OCI-LY3 (cell line): ENCODE measurements at regions not wholly inside any gene's neighbourhood (a gene's known extent, or its start where the extent isn't known, plus 50 kb on each side); places are given as distances from the start of the nearest gene placed in this dataset.
"Not testable (repeated sequence)": the region's sequence is repeated elsewhere in the genome, so short reads cannot be mapped to it uniquely, and the experiment has no call there.

ENCODE experiments used
- H2AFZ ChIP-seq: fragments of 200-600, 300-600 bp; shearing (Covaris generic); 2 replicates; pipeline ENCODE4 v1.6.0; 2014; ENCODE audit warnings: antibody characterized with exemption, low read depth, low read length
- H3K27ac ChIP-seq: fragments of 200-600, 300-600 bp; sonication (generic); 2 replicates; pipeline ENCODE4 v1.5.1; 2014; ENCODE audit warnings: mild to moderate bottlenecking, low read length, moderate library complexity, mixed read lengths
- H3K27me3 ChIP-seq: fragments of 200-600, 300-600 bp; sonication (generic); 2 replicates; pipeline ENCODE4 v1.6.1; 2014; ENCODE audit warnings: low read depth, low read length, mixed read lengths
- H3K36me3 ChIP-seq: fragments of 200-600, 300-600 bp; sonication (generic); replicated peaks from 2 replicates; pipeline ENCODE3; 2014; ENCODE audit warnings: low read depth, low read length, mixed read lengths
- H3K4me1 ChIP-seq: fragments of 300-600, 200-600 bp; sonication (generic); 2 replicates; pipeline ENCODE4 v1.6.1; 2014; ENCODE audit warnings: low read length, mixed read lengths
- H3K4me2 ChIP-seq: fragments of 200-600, 300-600 bp; sonication (generic); 2 replicates; pipeline ENCODE4 v1.6.1; 2014; ENCODE audit warnings: low read length, mixed read lengths
- H3K4me3 ChIP-seq: fragments of 300-600, 200-600 bp; sonication (generic); 2 replicates; pipeline ENCODE4 v1.5.1; 2014; ENCODE audit warnings: antibody characterized with exemption, mild to moderate bottlenecking, low read length, moderate library complexity
- H3K79me2 ChIP-seq: fragments of 300-600, 200-600 bp; shearing (Covaris generic); 2 replicates; pipeline ENCODE4 v1.6.1; 2014; ENCODE audit warnings: mild to moderate bottlenecking, low read length, mixed read lengths
- H3K9ac ChIP-seq: fragments of 300-600, 200-600 bp; shearing (Covaris generic); 2 replicates; pipeline ENCODE4 v1.6.0; 2014; ENCODE audit warnings: mild to moderate bottlenecking, low read length, moderate library complexity
- H3K9me3 ChIP-seq: fragments of 200-600, 300-600 bp; shearing (Covaris generic); 2 replicates; pipeline ENCODE4 v1.6.1; 2014; ENCODE audit warnings: low read length, mixed read lengths; ENCODE audit not compliant: insufficient read depth
- H4K20me1 ChIP-seq: fragments of 200-600, 300-600 bp; sonication (generic); 2 replicates; pipeline ENCODE4 v1.6.1; 2016; ENCODE audit warnings: low read length, mixed read lengths; ENCODE audit not compliant: insufficient read depth
- EZH2phosphoT487 ChIP-seq: fragments of 200-600 bp; shearing (Covaris generic); IDR thresholded peaks from 2 replicates; pipeline ENCODE4 v1.6.1; 2018; ENCODE audit warnings: antibody characterized with exemption, mixed run types, low read depth
- TF ChIP-seq, protein P1 (sequence below): fragments of 200-600, 300-600 bp; sonication (generic); IDR thresholded peaks from 2 replicates; pipeline ENCODE4 v1.5.1; 2014; ENCODE audit warnings: antibody characterized with exemption, low read length, low read depth

DNA sequence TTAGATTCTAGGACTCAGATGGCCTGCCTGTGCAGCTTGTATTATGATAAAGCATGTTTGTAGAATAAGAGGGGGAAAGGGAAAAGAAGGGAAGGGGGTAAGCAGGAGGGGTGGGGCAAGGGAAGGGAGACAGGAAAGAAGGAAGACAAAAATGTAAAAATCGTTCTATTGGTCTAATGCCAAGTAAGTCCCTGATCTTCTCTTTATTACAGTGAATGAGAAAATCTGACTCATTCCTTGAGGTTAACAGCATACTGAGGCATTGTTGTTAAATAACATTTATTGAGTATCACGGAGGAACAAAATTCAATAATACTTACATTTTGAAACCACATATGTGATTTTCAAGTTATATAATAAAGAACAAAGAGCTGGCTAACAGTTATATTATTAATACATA lies 1534.7 kb downstream of the OLFM4 start:
- Histone ChIP-seq H3K36me3 (no peaks in the 10 kb centered on the region), H3K9me3 (no peaks in the 10 kb centered on the region), H3K4me3 (no peak overlapping the region), H4K20me1 (no peaks in the 10 kb centered on the region), H3K4me1 (no peaks in the 10 kb centered on the region), H3K4me2 (no peak overlapping the region), H3K27me3 (no peaks in the 10 kb centered on the region), H3K9ac (no peak overlapping the region), H3K79me2 (no peaks in the 10 kb centered on the region), H2AFZ (no peak overlapping the region), H3K27ac (no peak overlapping the region)
- no peak for TF ChIP-seq EZH2phosphoT487
- TF ChIP-seq, protein P1, sequence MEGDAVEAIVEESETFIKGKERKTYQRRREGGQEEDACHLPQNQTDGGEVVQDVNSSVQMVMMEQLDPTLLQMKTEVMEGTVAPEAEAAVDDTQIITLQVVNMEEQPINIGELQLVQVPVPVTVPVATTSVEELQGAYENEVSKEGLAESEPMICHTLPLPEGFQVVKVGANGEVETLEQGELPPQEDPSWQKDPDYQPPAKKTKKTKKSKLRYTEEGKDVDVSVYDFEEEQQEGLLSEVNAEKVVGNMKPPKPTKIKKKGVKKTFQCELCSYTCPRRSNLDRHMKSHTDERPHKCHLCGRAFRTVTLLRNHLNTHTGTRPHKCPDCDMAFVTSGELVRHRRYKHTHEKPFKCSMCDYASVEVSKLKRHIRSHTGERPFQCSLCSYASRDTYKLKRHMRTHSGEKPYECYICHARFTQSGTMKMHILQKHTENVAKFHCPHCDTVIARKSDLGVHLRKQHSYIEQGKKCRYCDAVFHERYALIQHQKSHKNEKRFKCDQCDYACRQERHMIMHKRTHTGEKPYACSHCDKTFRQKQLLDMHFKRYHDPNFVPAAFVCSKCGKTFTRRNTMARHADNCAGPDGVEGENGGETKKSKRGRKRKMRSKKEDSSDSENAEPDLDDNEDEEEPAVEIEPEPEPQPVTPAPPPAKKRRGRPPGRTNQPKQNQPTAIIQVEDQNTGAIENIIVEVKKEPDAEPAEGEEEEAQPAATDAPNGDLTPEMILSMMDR = no peak

DNA sequence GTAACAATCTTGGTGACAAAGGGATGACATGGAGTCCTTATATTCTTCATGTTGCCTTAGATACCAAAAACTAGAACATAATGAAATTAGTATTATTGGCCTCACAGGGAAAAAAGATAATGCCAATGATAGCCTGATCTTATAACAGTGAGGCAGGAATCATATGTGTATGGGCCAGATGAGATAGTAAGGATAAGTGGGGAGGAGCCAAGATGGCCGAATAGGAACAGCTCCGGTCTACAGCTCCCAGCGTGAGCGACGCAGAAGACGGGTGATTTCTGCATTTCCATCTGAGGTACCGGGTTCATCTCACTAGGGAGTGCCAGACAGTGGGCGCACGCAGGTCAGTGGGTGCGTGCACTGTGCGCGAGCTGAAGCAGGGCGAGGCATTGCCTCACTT lies 1543.4 kb downstream of the OLFM4 start:
- not testable (repeated sequence) for H3K9me3 ChIP-seq, H3K27me3 ChIP-seq, H3K79me2 ChIP-seq, H3K4me1 ChIP-seq, H3K36me3 ChIP-seq, H3K4me3 ChIP-seq, H4K20me1 ChIP-seq, H3K27ac ChIP-seq, H2AFZ ChIP-seq, H3K9ac ChIP-seq, H3K4me2 ChIP-seq

DNA sequence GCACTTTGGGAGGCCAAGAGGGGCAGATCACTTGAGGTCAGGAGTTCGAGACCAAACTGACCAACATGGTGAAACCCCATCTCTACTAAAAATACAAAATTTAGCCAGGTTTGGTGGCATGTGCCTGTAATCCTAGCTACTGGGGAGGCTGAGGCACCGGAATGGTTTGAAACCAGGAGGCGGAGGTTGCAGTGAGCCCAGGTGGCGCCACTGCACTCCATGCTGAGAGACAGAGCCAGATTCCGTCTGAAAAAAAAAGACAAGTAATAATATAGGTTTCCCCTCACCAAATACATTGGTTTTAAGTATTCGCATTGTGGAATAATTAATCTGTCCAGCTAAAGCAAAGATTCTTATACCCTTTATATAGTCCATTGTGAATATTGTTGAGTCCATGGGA lies 1544.6 kb downstream of the OLFM4 start:
- no peaks in the 10 kb centered on the region for H3K36me3 ChIP-seq
- no peak overlapping the region for H3K4me3 ChIP-seq
- no peak overlapping the region for H2AFZ ChIP-seq
- no peaks in the 10 kb centered on the region for H4K20me1 ChIP-seq
- H3K4me1 ChIP-seq = no peaks in the 10 kb centered on the region
- no peaks in the 10 kb centered on the region for H3K9me3 ChIP-seq
- no peak overlapping the region for H3K27ac ChIP-seq
- no peaks in the 10 kb centered on the region for H3K79me2 ChIP-seq
- H3K27me3 ChIP-seq = no peaks in the 10 kb centered on the region
- H3K9ac ChIP-seq = no peak overlapping the region
- no peak overlapping the region for H3K4me2 ChIP-seq
- TF ChIP-seq, protein P1 = no peak
- TF ChIP-seq EZH2phosphoT487 = no peak

DNA sequence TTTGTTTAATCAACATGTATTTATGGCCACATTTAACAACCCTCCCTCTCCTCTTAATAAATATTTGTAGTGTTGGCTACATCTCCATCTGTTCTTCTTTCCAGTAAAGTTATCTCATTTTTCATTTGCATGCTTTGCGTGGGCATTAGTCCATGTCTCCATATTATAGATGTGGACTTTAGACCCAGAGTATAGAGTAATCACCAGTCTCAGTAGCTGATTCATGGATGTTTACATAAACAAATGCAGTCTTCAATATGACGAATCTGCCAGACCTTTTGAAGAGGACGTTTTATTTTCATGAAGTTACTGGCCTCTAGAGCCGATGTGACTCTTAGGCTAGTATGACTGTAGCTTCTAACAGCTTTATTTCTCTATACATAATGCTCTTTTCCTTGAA lies 1546.2 kb downstream of the OLFM4 start:
- Histone ChIP-seq H3K9me3 (no peaks in the 10 kb centered on the region), H2AFZ (peak overlapping the region; percentile 67; the same call in 1 of the 2 replicates), H3K4me3 (no peak overlapping the region), H3K9ac (no peak overlapping the region), H3K27me3 (no peaks in the 10 kb centered on the region), H3K27ac (no peak overlapping the region), H3K36me3 (no peaks in the 10 kb centered on the region), H3K4me2 (no peak overlapping the region), H3K79me2 (no peaks in the 10 kb centered on the region), H3K4me1 (no peaks in the 10 kb centered on the region), H4K20me1 (no peaks in the 10 kb centered on the region)
- TF ChIP-seq EZH2phosphoT487 = no peak
- TF ChIP-seq, protein P1 = no peak

DNA sequence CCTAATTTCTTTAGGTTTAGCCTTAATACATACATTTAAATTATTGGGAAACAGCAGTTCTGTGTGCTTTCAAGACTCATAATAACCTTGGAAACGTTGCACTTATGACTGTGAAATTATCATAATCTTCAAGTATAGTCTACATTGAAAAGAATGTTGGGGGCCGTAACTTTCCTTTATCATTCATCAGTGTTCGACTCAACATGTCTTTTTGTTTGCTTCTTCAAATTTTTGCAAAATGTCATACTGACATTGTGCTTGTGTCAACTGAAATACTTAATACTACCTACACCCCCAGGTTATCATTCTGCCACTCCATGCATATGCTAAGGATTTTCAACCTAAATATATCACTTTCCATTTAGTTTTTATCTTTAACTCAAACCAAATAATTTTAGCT lies 1562.9 kb downstream of the OLFM4 start:
- no peaks in the 10 kb centered on the region for H3K36me3 ChIP-seq

More for the DNA sequence above, 1562.9 kb downstream of the OLFM4 start:
- Histone ChIP-seq H3K4me2 (no peak overlapping the region), H4K20me1 (no peaks in the 10 kb centered on the region), H3K4me3 (no peak overlapping the region), H2AFZ (no peak overlapping the region), H3K4me1 (no peaks in the 10 kb centered on the region), H3K9me3 (no peaks in the 10 kb centered on the region), H3K27me3 (no peaks in the 10 kb centered on the region), H3K79me2 (no peaks in the 10 kb centered on the region), H3K27ac (no peak overlapping the region), H3K9ac (no peak overlapping the region)
- TF ChIP-seq, protein P1 = no peak
- TF ChIP-seq EZH2phosphoT487 = no peak
